ENCODE measurements at regions not wholly inside any gene's neighbourhood (a gene's known extent, or its start where the extent isn't known, plus 50 kb on each side); places are given as distances from the start of the nearest gene placed in this dataset.

DNA sequence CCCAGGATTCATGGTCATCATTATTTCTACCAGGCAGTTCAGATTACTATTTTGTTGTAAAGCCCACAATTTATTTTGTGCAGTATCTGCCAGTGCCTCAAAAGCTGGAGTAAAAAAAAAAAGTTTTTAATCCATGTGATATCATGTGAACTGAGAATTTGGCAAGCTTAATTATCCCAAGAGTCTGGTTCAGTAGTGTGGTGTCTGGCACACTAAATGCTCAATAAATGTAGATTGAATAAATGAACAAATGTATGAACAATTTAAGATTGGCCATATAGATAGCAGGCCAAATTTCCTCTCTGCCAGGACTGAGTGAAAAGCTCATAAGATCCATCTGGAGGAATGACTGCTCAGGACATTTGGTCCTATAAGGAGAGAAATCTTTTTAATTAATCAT, 533.0 kb downstream of the TLE1 start:
- ChIA-PET POLR2A (ENCODE audit: partially characterized antibody) (no interaction called here), CTCF (ENCODE audit: partially characterized antibody) (interaction anchor here (1.6 kb wide), 1 partner anchor 366 kb away, joined by 4 read pairs; no protein-coding TSS in a partner anchor)
- no peak overlapping the region for H3K18ac ChIP-seq (ENCODE audit: extremely low read depth, low read length)
- no peak overlapping the region for H3K56ac ChIP-seq (replicated peaks; ENCODE audit: insufficient read length, low read depth, low read length)
- FAIRE-seq = no peak
- no peaks in the 10 kb centered on the region for H3K4me1 ChIP-seq (replicated peaks in 1 of 4; ENCODE audit: control insufficient read depth in 3 of 4, insufficient read depth in 4 of 4, low read length in 3 of 4)
- H4K20me1 ChIP-seq (replicated peaks in 1 of 2; ENCODE audit: control insufficient read depth in 1 of 2, insufficient read depth in 2 of 2, low read length in 2 of 2) = no peaks in the 10 kb centered on the region
- no peaks in the 10 kb centered on the region for H3K23me2 ChIP-seq (ENCODE audit: low read depth, low read length)
- no peak overlapping the region for H2BK20ac ChIP-seq (ENCODE audit: low read length)
- H3K9me3 ChIP-seq (ENCODE audit: insufficient read depth in 2 of 2, low read depth in 1 of 2, low read length in 1 of 2) = no peaks in the 10 kb centered on the region
- H4K8ac ChIP-seq (ENCODE audit: extremely low read depth, insufficient read depth, low read length) = no peak overlapping the region
- H4K91ac ChIP-seq (replicated peaks; ENCODE audit: insufficient read length, low read length) = no peak overlapping the region
- H3K27ac ChIP-seq (ENCODE audit: low read depth, low read length) = no peak overlapping the region
- no peak for DNase-seq (ENCODE audit: low read depth in 1 of 2, low spot score in 2 of 2)
- H3K4me2 ChIP-seq (ENCODE audit: insufficient read depth in 1 of 2, low read depth in 2 of 2, low read length in 2 of 2) = no peak overlapping the region
- no peaks in the 10 kb centered on the region for H3K79me2 ChIP-seq (ENCODE audit: control insufficient read depth in 1 of 2, insufficient read depth in 2 of 2, low read length in 2 of 2)
- H2BK5ac ChIP-seq (ENCODE audit: low read depth, low read length) = no peak overlapping the region
- no peak overlapping the region for H2BK12ac ChIP-seq (ENCODE audit: low read depth, low read length)
- no peak overlapping the region for H2BK15ac ChIP-seq (ENCODE audit: low read length)
- no peak overlapping the region for H3K4me3 ChIP-seq (ENCODE audit: extremely low read depth in 1 of 4, insufficient read depth in 2 of 4, low read depth in 3 of 4, low read length in 4 of 4)
- H3K23ac ChIP-seq (ENCODE audit: insufficient read length) = no peak overlapping the region
- H2AK5ac ChIP-seq (ENCODE audit: low read depth, low read length) = no peak overlapping the region
- no peak overlapping the region for H3K14ac ChIP-seq (ENCODE audit: insufficient read length)
- no peak overlapping the region for H2AFZ ChIP-seq (ENCODE audit: low read length)
- H3K4ac ChIP-seq (replicated peaks; ENCODE audit: insufficient read length, low read depth, low read length) = no peak overlapping the region
- H3K79me1 ChIP-seq (ENCODE audit: low read depth, low read length) = no peaks in the 10 kb centered on the region
- H3K27me3 ChIP-seq (replicated peaks in 1 of 4; ENCODE audit: control insufficient read depth in 3 of 4, extremely low read depth in 1 of 4, insufficient read depth in 3 of 4, low read length in 3 of 4) = no peaks in the 10 kb centered on the region
- no peak overlapping the region for H4K5ac ChIP-seq (ENCODE audit: insufficient read length, low read depth, low read length)
- H3K9ac ChIP-seq (replicated peaks in 1 of 4; ENCODE audit: extremely low read depth in 1 of 4, low read depth in 3 of 4, low read length in 3 of 4) = no peak overlapping the region
- H2BK120ac ChIP-seq (replicated peaks; ENCODE audit: low read depth, low read length) = no peak overlapping the region
- no peaks in the 10 kb centered on the region for H3K36me3 ChIP-seq (ENCODE audit: control insufficient read depth in 2 of 4, insufficient read depth in 4 of 4, low read length in 3 of 4)
- no peak for TF ChIP-seq SP2 (IDR thresholded peaks at IDR 0.05; ENCODE audit: low read length)
- no peak for TF ChIP-seq NANOG (IDR thresholded peaks at IDR 0.05; ENCODE audit: insufficient read depth, low read depth, low read length, poor library complexity, severe bottlenecking)
- no peak for TF ChIP-seq RXRA (IDR thresholded peaks at IDR 0.05; ENCODE audit: insufficient read depth, low read depth, low read length)
- TF ChIP-seq YY1 (IDR thresholded peaks at IDR 0.05; ENCODE audit: low read depth, low read length) = no peak
- TF ChIP-seq CHD2 (IDR thresholded peaks at IDR 0.05; ENCODE audit: low read length) = no peak
- no peak for TF ChIP-seq TAF7 (optimal IDR thresholded peaks at IDR 0.05; ENCODE audit: borderline replicate concordance, low read depth, low read length)
- no peak for TF ChIP-seq BRCA1 (IDR thresholded peaks at IDR 0.05; ENCODE audit: low read depth, low read length)
- no peak for TF ChIP-seq JUND (IDR thresholded peaks at IDR 0.05; ENCODE audit: low read length)
- no peak for TF ChIP-seq RBBP5 (IDR thresholded peaks at IDR 0.05; ENCODE audit: borderline replicate concordance, low read depth, low read length)
- no peak for TF ChIP-seq CREB1 (IDR thresholded peaks at IDR 0.05)
- no peak for TF ChIP-seq E2F6 (IDR thresholded peaks at IDR 0.05)
- TF ChIP-seq SRF (IDR thresholded peaks at IDR 0.05; ENCODE audit: low read depth, low read length) = no peak
- TF ChIP-seq HDAC2 (IDR thresholded peaks at IDR 0.05; ENCODE audit: borderline replicate concordance in 1 of 2, low read depth in 2 of 2, low read length in 2 of 2) = no peak
- no peak for TF ChIP-seq TEAD4 (IDR thresholded peaks at IDR 0.05; ENCODE audit: low read depth, low read length)
- no peak for TF ChIP-seq KDM5A (IDR thresholded peaks at IDR 0.05; ENCODE audit: low read length)
- TF ChIP-seq BACH1 (IDR thresholded peaks at IDR 0.05; ENCODE audit: low read length) = no peak
- TF ChIP-seq POU5F1 (IDR thresholded peaks at IDR 0.05; ENCODE audit: low read depth, low read length) = no peak
